Neural cell (in vitro differentiated cells): ENCODE measurements at regions not wholly inside any gene's neighbourhood (a gene's known extent, or its start where the extent isn't known, plus 50 kb on each side); places are given as distances from the start of the nearest gene placed in this dataset.

Source experiments
- CTCF ChIP-seq: fragments of 450-650 bp; IDR thresholded peaks from 2 replicates; pipeline ENCODE4 v1.5.1; 2014; ENCODE audit warnings: antibody characterized with exemption, mild to moderate bottlenecking, moderate library complexity; ENCODE audit not compliant: poor library complexity, severe bottlenecking
- EP300 ChIP-seq: fragments of 450-650 bp; conservative IDR thresholded peaks from 2 replicates; pipeline ENCODE4 v1.6.1; 2014; ENCODE audit warnings: antibody characterized with exemption, mild to moderate bottlenecking, moderate library complexity; ENCODE audit not compliant: poor library complexity, severe bottlenecking
- MXI1 ChIP-seq: fragments of 450-650 bp; conservative IDR thresholded peaks from 2 replicates; pipeline ENCODE4 v1.6.1; 2014; ENCODE audit warnings: antibody characterized with exemption, mild to moderate bottlenecking; ENCODE audit not compliant: poor library complexity, severe bottlenecking
- POLR2AphosphoS5 ChIP-seq: IDR thresholded peaks from 2 replicates; pipeline ENCODE4 v1.6.1; 2012
- REST ChIP-seq: IDR thresholded peaks from 2 replicates; pipeline ENCODE4 v1.6.1; 2012; ENCODE audit warnings: borderline replicate concordance
- TAF1 ChIP-seq: IDR thresholded peaks from 2 replicates; pipeline ENCODE4 v1.6.1; 2012; ENCODE audit warnings: low read depth

- no peak for TF ChIP-seq CTCF
- TF ChIP-seq TAF1: no peak
- no peak for TF ChIP-seq POLR2AphosphoS5
- no peak for TF ChIP-seq REST
- TF ChIP-seq EP300: no peak
- no peak for TF ChIP-seq MXI1
These were observed 585.7 kb downstream of the LMO4 start for GRCh38 chr1:87914396-87914795.
